NCI-H1105 (cell line): ENCODE measurements at regions not wholly inside any gene's neighbourhood (a gene's known extent, or its start where the extent isn't known, plus 50 kb on each side); places are given as distances from the start of the nearest gene placed in this dataset.

Experiments used
- DNase-seq: peaks from one replicate; lab custom pipeline; 2025; lab: John Stamatoyannopoulos, UW

GRCh38 chr4:11534623-11535302 is 106.1 kb upstream of the HS3ST1 start:
- DNase-seq = no peak

DNA sequence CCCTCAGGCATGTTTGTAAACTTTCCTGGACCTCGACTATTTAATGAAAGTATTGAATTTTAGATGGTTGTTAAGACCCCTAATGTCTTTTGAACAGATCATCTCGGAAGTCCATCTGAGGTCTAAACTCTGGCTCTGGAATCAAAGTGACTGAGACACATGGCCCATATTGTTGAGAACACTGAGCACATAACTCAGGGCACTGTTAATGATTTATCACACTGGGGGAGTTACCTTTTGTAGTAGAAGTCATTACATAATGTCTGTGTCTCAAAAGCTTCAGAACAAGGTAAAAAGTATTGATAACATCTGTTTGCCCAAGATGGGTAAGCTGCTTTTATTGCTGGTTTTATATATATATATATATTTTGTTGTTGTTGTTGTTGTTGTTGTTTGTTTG is 103.4 kb upstream of the HS3ST1 start:
- DNase-seq = no peak

GRCh38 chr4:11529625-11530201 is 101.0 kb upstream of the HS3ST1 start:
- DNase-seq = no peak

DNA sequence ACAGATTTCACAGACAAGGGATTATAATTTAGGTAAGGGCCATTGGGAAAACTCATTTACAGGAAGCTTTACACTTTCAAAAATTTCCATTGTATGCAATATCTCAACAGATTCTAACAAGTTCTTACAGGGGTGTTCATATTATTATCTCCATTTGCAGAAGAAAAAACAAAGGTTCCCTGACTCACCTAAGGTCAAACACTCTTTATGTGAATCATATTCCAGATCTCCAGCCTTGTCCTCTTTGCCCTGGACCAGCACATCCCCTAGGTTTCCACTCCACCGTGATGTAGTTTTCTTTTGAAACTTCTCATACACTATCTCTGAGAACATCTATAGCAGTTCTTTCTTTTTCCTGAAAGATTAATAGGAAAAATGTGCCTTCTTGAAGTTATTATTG is 96.4 kb upstream of the HS3ST1 start:
- DNase-seq = no peak

GRCh38 chr4:11518754-11519153 is 90.1 kb upstream of the HS3ST1 start:
- no peak for DNase-seq

GRCh38 chr4:11514779-11515419 is 86.2 kb upstream of the HS3ST1 start:
- no peak for DNase-seq

DNA sequence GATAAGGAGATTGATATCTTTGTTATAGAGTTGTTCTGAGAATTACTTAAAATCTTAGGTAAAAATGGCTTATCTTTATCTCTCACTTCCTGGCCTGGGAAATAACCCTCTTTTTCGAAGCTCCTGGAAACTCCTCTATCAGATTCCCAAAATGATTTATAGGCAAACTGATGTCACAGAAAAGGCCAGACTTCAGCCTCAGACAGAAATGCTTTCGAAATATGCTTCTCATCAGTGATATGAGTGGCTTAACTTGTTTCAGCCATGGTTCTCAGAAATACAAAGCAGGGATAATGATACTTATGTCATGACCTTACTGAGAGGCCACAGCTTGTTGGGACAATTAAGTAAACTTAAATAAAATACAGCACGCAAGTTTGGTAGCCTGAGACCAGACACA is 85.3 kb upstream of the HS3ST1 start:
- no peak for DNase-seq

DNA sequence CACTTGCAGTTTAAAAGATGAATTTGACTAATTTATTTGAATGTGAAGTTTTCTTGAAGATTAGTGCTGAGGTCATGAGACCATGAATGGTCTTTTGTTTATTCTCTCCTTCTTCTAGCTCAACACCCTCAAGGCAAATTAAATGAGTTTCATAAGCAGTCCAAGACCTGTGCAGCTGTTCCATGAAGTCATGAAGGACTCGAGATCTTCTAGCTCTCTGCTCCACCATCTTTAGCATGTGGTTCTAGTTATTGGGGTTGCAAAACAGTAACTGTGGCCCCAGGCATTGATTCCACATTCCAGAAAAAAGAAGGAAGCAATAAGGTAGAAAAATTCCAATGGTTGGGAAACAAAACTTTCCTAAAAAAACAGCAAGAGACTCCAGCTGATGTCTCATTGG is 84.2 kb upstream of the HS3ST1 start:
- DNase-seq = no peak

DNA sequence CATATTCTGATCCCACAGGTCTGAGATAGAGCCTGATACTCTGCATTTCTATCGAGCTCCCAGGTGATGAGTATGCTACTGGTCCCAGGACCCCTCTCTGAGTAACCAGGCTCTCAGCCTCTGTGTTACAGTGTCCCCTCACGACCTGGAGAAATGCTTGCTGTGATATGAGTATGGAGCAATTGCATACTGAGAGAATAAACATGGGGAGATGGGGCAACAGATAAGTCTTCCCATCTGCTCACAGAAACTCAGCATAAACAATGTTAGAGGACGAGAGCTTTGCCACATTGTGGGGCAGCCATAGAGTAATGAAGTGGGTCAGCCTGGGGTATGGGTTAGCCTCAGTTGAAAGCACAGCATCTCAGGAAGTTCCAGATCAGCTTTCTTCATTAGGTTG is 82.6 kb upstream of the HS3ST1 start:
- no peak for DNase-seq

GRCh38 chr4:11507920-11508319 is 79.2 kb upstream of the HS3ST1 start:
- no peak for DNase-seq

GRCh38 chr4:11506194-11506593 is 77.5 kb upstream of the HS3ST1 start:
- DNase-seq = no peak

- DNase-seq = no peak
Measured at GRCh38 chr4:11505221-11505971, 76.7 kb upstream of the HS3ST1 start.

DNA sequence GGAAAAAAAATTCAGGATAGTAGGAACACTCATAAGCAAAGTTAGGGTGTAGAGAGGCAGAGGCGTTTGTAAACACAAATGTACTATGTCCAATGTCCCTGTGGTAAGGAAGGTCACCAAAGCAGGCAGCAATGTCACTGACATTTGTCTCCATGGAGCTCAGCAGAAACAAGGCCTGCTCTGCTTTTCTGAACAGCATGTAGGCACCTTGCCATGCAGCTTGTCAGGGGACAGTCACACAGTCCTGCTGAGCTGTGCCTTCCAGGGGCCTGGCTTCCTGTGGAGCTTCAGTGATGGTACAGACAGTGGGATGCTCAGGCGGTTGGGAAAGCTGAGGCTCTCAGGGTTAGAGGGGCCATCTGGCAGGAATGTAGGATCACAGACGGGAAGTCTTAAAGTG is 74.5 kb upstream of the HS3ST1 start:
- no peak for DNase-seq

DNA sequence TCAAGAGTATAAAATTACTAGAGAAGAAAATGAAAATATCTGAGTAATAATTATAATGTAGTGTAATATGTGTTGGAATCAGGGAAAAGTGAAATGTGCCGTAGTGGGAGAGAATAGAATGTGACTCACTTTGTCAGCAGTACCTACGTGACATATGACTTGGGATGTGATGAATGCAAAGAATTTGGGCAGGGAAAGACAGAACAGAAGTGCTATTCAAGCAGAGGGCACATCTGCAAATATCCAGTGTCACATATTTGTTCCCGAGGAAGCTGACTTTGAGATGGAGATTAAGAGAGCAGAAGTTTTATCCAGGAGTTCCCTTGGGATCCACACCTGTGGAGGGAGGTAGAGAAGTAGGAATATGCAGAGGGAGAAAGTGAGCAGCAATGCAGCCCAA is 69.3 kb upstream of the HS3ST1 start:
- no peak for DNase-seq

GRCh38 chr4:11497212-11497806 is 68.6 kb upstream of the HS3ST1 start:
- DNase-seq = no peak

DNA sequence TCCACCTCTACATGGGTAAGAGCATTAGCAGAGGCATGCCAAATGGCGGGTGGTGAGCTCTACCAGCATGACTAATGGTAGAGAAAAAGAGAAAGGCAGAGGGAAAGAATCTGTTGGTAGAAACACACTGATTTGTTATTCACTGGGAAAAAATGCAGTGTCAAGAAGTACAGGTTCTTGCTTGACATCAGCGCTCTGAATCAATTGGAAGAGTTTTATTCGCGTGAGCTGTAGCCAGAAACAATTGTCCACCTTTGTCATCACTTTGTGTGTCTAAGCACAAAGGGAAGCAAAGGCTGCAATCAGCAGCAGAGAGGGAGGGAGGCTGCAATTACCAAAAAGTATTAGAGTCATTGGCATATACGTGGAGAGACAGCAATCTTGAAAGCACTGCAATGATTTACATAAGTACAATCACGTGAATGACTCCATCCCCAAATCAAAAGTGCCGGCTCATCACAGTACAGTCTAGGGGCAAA is 67.7 kb upstream of the HS3ST1 start:
- no peak for DNase-seq

GRCh38 chr4:11495818-11496217 is 67.1 kb upstream of the HS3ST1 start:
- DNase-seq = no peak

- DNase-seq = no peak
Measured at GRCh38 chr4:11495291-11495690, 66.6 kb upstream of the HS3ST1 start.

- DNase-seq = no peak
Measured at GRCh38 chr4:11494232-11494631, 65.5 kb upstream of the HS3ST1 start.

GRCh38 chr4:11489453-11490083 is 60.9 kb upstream of the HS3ST1 start:
- DNase-seq = no peak

DNA sequence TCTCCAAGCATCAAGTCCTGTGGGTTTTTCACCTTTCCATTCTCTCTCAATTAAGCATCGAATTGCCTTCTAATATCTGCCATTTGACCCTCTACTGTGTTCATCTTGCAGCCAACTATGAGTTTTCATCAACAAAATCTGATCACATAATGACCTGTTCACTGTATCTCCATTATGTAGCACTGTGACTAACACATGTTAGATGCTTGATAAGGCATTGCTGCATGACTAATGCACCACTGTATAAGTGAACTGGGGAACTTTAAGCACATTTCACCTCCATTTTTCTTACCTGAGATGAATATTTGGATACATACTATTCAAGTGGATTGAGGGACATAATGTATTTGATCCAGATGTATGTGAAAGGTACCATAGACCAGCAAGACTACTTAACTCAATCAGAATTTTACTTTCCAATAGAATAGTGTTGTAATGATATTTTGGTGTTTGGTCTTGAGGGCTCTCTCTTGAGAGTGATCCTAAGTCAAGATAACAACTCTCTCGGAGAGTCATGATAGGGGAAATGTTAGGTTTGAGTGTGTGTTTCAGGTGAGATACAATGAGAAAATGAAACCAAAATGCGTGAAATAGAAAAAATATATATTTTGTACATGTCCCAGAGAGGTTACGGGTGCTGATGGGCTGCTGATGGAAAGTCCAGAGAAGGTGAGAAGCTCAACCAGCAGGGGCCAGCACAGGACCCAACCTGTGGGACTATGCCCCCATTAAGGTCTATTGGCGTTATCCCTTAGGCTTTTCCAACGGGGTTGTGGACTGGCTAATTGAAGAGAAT is 60.2 kb upstream of the HS3ST1 start:
- no peak for DNase-seq
